Stimulated activated CD8-positive, alpha-beta memory T cell treated with anti-CD3 and anti-CD28 coated beads, Interleukin-4, amount 100 ng/mL, for 24 hours (primary cell): ENCODE measurements at regions not wholly inside any gene's neighbourhood (a gene's known extent, or its start where the extent isn't known, plus 50 kb on each side); places are given as distances from the start of the nearest gene placed in this dataset.
"Not testable (repeated sequence)": the region's sequence is repeated elsewhere in the genome, so short reads cannot be mapped to it uniquely, and the experiment has no call there.

Experiments used
- DNase-seq: peaks from one replicate; pipeline ENCODE4 v3.0.0-alpha.2; 2020; ENCODE audit warnings: low read depth

GRCh38 chr6:26957399-26958127 lies 289.9 kb upstream of the PRSS16 start:
- DNase-seq: not testable (repeated sequence)

GRCh38 chr6:26961236-26961635 lies 286.3 kb upstream of the PRSS16 start:
- not testable (repeated sequence) for DNase-seq

- no peak for DNase-seq
Measured at GRCh38 chr6:27002447-27002846, 245.1 kb upstream of the PRSS16 start.

GRCh38 chr6:27007020-27007419 lies 240.5 kb upstream of the PRSS16 start:
- no peak for DNase-seq

- DNase-seq: not testable (repeated sequence)
Measured at GRCh38 chr6:27008613-27009012, 238.9 kb upstream of the PRSS16 start.

- DNase-seq: not testable (repeated sequence)
Measured at GRCh38 chr6:27014053-27014452, 233.4 kb upstream of the PRSS16 start.

GRCh38 chr6:27016689-27017088 lies 230.8 kb upstream of the PRSS16 start:
- no peak for DNase-seq

- not testable (repeated sequence) for DNase-seq
Measured at GRCh38 chr6:27018401-27018800, 229.1 kb upstream of the PRSS16 start.

GRCh38 chr6:27019651-27020552 lies 227.6 kb upstream of the PRSS16 start:
- peak; percentile 41 for DNase-seq

GRCh38 chr6:27020553-27020880 lies 227.0 kb upstream of the PRSS16 start:
- no peak for DNase-seq

- DNase-seq: no peak
Measured at GRCh38 chr6:27023664-27024063, 223.8 kb upstream of the PRSS16 start.

- DNase-seq: no peak
Measured at GRCh38 chr6:27025351-27025750, 222.2 kb upstream of the PRSS16 start.

- DNase-seq: no peak
Measured at GRCh38 chr6:27026361-27026760, 221.1 kb upstream of the PRSS16 start.

GRCh38 chr6:27031302-27031701 lies 216.2 kb upstream of the PRSS16 start:
- no peak for DNase-seq

- DNase-seq: no peak
Measured at GRCh38 chr6:27038498-27038897, 209.0 kb upstream of the PRSS16 start.

GRCh38 chr6:27040244-27041042 lies 207.1 kb upstream of the PRSS16 start:
- no peak for DNase-seq

- DNase-seq: no peak
Measured at GRCh38 chr6:27043244-27043643, 204.3 kb upstream of the PRSS16 start.

- not testable (repeated sequence) for DNase-seq
Measured at GRCh38 chr6:27045131-27045530, 202.4 kb upstream of the PRSS16 start.

GRCh38 chr6:27047725-27048124 lies 199.8 kb upstream of the PRSS16 start:
- not testable (repeated sequence) for DNase-seq

- DNase-seq: no peak
Measured at GRCh38 chr6:27049863-27050781, 197.4 kb upstream of the PRSS16 start.

GRCh38 chr6:27052082-27052730 lies 195.3 kb upstream of the PRSS16 start:
- DNase-seq: not testable (repeated sequence)
